Kidney (tissue), 13 donors: ENCODE measurements at regions not wholly inside any gene's neighbourhood (a gene's known extent, or its start where the extent isn't known, plus 50 kb on each side); places are given as distances from the start of the nearest gene placed in this dataset.

ENCODE experiments used
- DNase-seq, 5 donors: peaks; one replicate each; pipeline ENCODE4 v3.0.0-alpha.2; 2013 to 2020
- FAIRE-seq: peaks from 2 replicates; lab custom pipeline; 2012; peaks lifted over from hg19 to GRCh38; lab: Jason Lieb, UNC
- H3K27ac ChIP-seq, 2 donors: one replicate each; pipeline ENCODE4 v1.7.0; 2013; ENCODE audit warnings: low read depth in 2 of 2, low read length in 2 of 2, inconsistent platforms in 1 of 2
- H3K27me3 ChIP-seq: one replicate; pipeline ENCODE4 v1.7.1; 2013; ENCODE audit warnings: low read length, inconsistent platforms; ENCODE audit not compliant: control insufficient read depth, insufficient read depth
- H3K36me3 ChIP-seq, 3 donors: one replicate each; pipeline versions ENCODE4 v1.7.0 to v1.7.1; 2013; ENCODE audit warnings: low read length in 3 of 3, control low read depth in 1 of 3, inconsistent platforms in 1 of 3; ENCODE audit not compliant: insufficient read depth in 3 of 3, control insufficient read depth in 2 of 3
- H3K4me1 ChIP-seq, 3 donors: one replicate each; pipeline versions ENCODE4 v1.7.0 to v1.7.1; 2013; ENCODE audit warnings: low read length in 3 of 3, inconsistent platforms in 1 of 3, low read depth in 1 of 3; ENCODE audit not compliant: control insufficient read depth in 2 of 3, insufficient read depth in 2 of 3
- H3K4me3 ChIP-seq, 3 donors: one replicate each; pipeline versions ENCODE4 v1.7.0 to v1.8.1; 2013; ENCODE audit warnings: low read length in 3 of 3, control low read depth in 1 of 3, inconsistent platforms in 1 of 3
- H3K9ac ChIP-seq, 3 donors: one replicate each; pipeline versions ENCODE4 v1.7.0 to v1.7.1; 2013; ENCODE audit warnings: low read length in 3 of 3, control low read depth in 1 of 3, inconsistent platforms in 1 of 3
- H3K9me3 ChIP-seq, 3 donors: one replicate each; pipeline versions ENCODE4 v1.7.0 to v1.7.1; 2013; ENCODE audit warnings: low read length in 3 of 3, control low read depth in 1 of 3, inconsistent platforms in 1 of 3; ENCODE audit not compliant: control insufficient read depth in 2 of 3, insufficient read depth in 1 of 3
- CTCF ChIP-seq: IDR thresholded peaks from 3 replicates; pipeline ENCODE4 v1.5.1; 2012; ENCODE audit warnings: mild to moderate bottlenecking, moderate library complexity, borderline replicate concordance; ENCODE audit not compliant: insufficient read depth; ENCODE audit errors: extremely low read depth
- intact Hi-C: fragments of 100-400 bp; cut with DNase I; formaldehyde crosslinking; loops from one replicate; pipeline ENCODE4 v1.11.1; 2022
- donor health status: control.
- donor health status: control.
- donor health status: control.
- donor health status: control.
- donor health status: control.
- donor health status: DM: yes; HTN: yes; CAD: no.
- donor health status: Normal renal cell carcinoma (clear cell type).

- Histone ChIP-seq H3K4me1 (no peaks in the 10 kb centered on the region), H3K36me3 (no peaks in the 10 kb centered on the region), H3K9ac (no peak overlapping the region), H3K4me3 (no peak overlapping the region), H3K9me3 (peaks cover 0 to 4% (median 0%) of the 10 kb centered on the region in 3 donors), H3K27me3 (no peaks in the 10 kb centered on the region), H3K27ac (no peak overlapping the region)
- no peak for DNase-seq
- no peak for TF ChIP-seq CTCF
- FAIRE-seq: no peak
- intact Hi-C loops: no loop called here
Measured at GRCh38 chr21:28729887-28730286, 262.8 kb downstream of the LTN1 start.

- Histone ChIP-seq H3K9me3 (no peaks in the 10 kb centered on the region), H3K9ac (no peak overlapping the region), H3K4me3 (no peak overlapping the region), H3K27ac (no peak overlapping the region), H3K27me3 (no peaks in the 10 kb centered on the region), H3K36me3 (no peaks in the 10 kb centered on the region), H3K4me1 (no peaks in the 10 kb centered on the region)
- FAIRE-seq (no peak), DNase-seq (no peak)
- intact Hi-C loops: no loop called here
- no peak for TF ChIP-seq CTCF
Measured at GRCh38 chr21:28727809-28728208, 264.9 kb downstream of the LTN1 start.

GRCh38 chr21:28725396-28725795 is 267.3 kb downstream of the LTN1 start:
- FAIRE-seq (no peak), DNase-seq (no peak)
- no peaks in the 10 kb centered on the region for H3K36me3 ChIP-seq
- no peaks in the 10 kb centered on the region for H3K4me1 ChIP-seq
- TF ChIP-seq CTCF: no peak
- no peak overlapping the region for H3K9ac ChIP-seq
- no peak overlapping the region for H3K27ac ChIP-seq
- H3K9me3 ChIP-seq: no peaks in the 10 kb centered on the region
- H3K4me3 ChIP-seq: no peak overlapping the region
- intact Hi-C loops: no loop called here
- H3K27me3 ChIP-seq: no peaks in the 10 kb centered on the region

GRCh38 chr21:28723646-28724045 is 269.0 kb downstream of the LTN1 start:
- Histone ChIP-seq H3K4me3 (no peak overlapping the region), H3K9me3 (no peaks in the 10 kb centered on the region), H3K27me3 (no peaks in the 10 kb centered on the region), H3K9ac (no peak overlapping the region), H3K27ac (no peak overlapping the region), H3K36me3 (no peaks in the 10 kb centered on the region), H3K4me1 (no peaks in the 10 kb centered on the region)
- intact Hi-C loops: no loop called here
- FAIRE-seq: no peak
- no peak for DNase-seq
- no peak for TF ChIP-seq CTCF
